Nephron progenitor cell (in vitro differentiated cells): ENCODE measurements at regions not wholly inside any gene's neighbourhood (a gene's known extent, or its start where the extent isn't known, plus 50 kb on each side); places are given as distances from the start of the nearest gene placed in this dataset.

Experiments
- DNase-seq: peaks from one replicate; pipeline ENCODE4 v3.0.0; 2021
- H3K27ac Mint-ChIP-seq: 2 replicates; pipeline ENCODE4 v1.8.0; 2021; ENCODE audit warnings: mild to moderate bottlenecking, moderate library complexity, mixed read lengths
- H3K27me3 Mint-ChIP-seq: 2 replicates; pipeline ENCODE4 v1.8.0; 2021; ENCODE audit warnings: mild to moderate bottlenecking, low read depth, mixed read lengths; ENCODE audit not compliant: poor library complexity
- H3K36me3 Mint-ChIP-seq: 2 replicates; pipeline ENCODE4 v1.8.0; 2021; ENCODE audit warnings: low read depth, mixed read lengths
- H3K4me1 Mint-ChIP-seq: 2 replicates; pipeline ENCODE4 v1.8.0; 2021; ENCODE audit warnings: mixed read lengths
- H3K4me3 Mint-ChIP-seq: 2 replicates; pipeline ENCODE4 v1.8.0; 2021; ENCODE audit warnings: mild to moderate bottlenecking, moderate library complexity, mixed read lengths
- H3K9me3 Mint-ChIP-seq: 2 replicates; pipeline ENCODE4 v1.8.0; 2021; ENCODE audit warnings: mild to moderate bottlenecking, moderate library complexity, mixed read lengths
- CTCF ChIP-seq: fragments of 200-600 bp; sonication (generic); IDR thresholded peaks from 2 replicates; pipeline ENCODE4 v1.5.0; 2021; ENCODE audit warnings: antibody characterized with exemption

GRCh38 chr6:141307309-141307998 lies 825.3 kb upstream of the GJE1 start:
- no peak for DNase-seq
- no peak for TF ChIP-seq CTCF
- H3K27ac Mint-ChIP-seq: no peak overlapping the region

GRCh38 chr6:141303907-141304306 lies 828.8 kb upstream of the GJE1 start:
- peaks cover 4% of the 10 kb centered on the region for H3K9me3 Mint-ChIP-seq
- no peak for DNase-seq
- no peak overlapping the region for H3K4me3 Mint-ChIP-seq
- no peaks in the 10 kb centered on the region for H3K36me3 Mint-ChIP-seq
- H3K4me1 Mint-ChIP-seq: no peaks in the 10 kb centered on the region
- no peak overlapping the region for H3K27ac Mint-ChIP-seq
- H3K27me3 Mint-ChIP-seq: no peaks in the 10 kb centered on the region
- no peak for TF ChIP-seq CTCF

More at GRCh38 chr6:141307309-141307998, 825.3 kb upstream of the GJE1 start:
- Mint-ChIP-seq H3K9me3 (peaks cover 4% of the 10 kb centered on the region), H3K36me3 (no peaks in the 10 kb centered on the region), H3K27me3 (no peaks in the 10 kb centered on the region), H3K4me3 (no peak overlapping the region), H3K4me1 (no peaks in the 10 kb centered on the region)

GRCh38 chr6:141301779-141302178 lies 830.9 kb upstream of the GJE1 start:
- no peak for TF ChIP-seq CTCF
- no peak overlapping the region for H3K4me3 Mint-ChIP-seq
- no peak for DNase-seq
- no peaks in the 10 kb centered on the region for H3K27me3 Mint-ChIP-seq
- no peaks in the 10 kb centered on the region for H3K9me3 Mint-ChIP-seq
- H3K36me3 Mint-ChIP-seq: no peaks in the 10 kb centered on the region
- no peaks in the 10 kb centered on the region for H3K4me1 Mint-ChIP-seq
- H3K27ac Mint-ChIP-seq: no peak overlapping the region

- Mint-ChIP-seq H3K4me1 (no peaks in the 10 kb centered on the region), H3K4me3 (no peak overlapping the region), H3K27me3 (no peaks in the 10 kb centered on the region), H3K9me3 (peaks cover 12% of the 10 kb centered on the region), H3K27ac (no peak overlapping the region), H3K36me3 (no peaks in the 10 kb centered on the region)
- no peak for TF ChIP-seq CTCF
- DNase-seq: no peak
These were observed 841.6 kb upstream of the GJE1 start for GRCh38 chr6:141290941-141291721.

- Mint-ChIP-seq H3K36me3 (no peaks in the 10 kb centered on the region), H3K9me3 (peaks cover 12% of the 10 kb centered on the region), H3K27ac (no peak overlapping the region), H3K4me3 (no peak overlapping the region), H3K4me1 (no peaks in the 10 kb centered on the region), H3K27me3 (no peaks in the 10 kb centered on the region)
- TF ChIP-seq CTCF: no peak
- DNase-seq: no peak
These were observed 843.8 kb upstream of the GJE1 start for GRCh38 chr6:141288947-141289346.
